Upper lobe of right lung (tissue), 1 donor: ENCODE measurements at regions not wholly inside any gene's neighbourhood (a gene's known extent, or its start where the extent isn't known, plus 50 kb on each side); places are given as distances from the start of the nearest gene placed in this dataset.

ENCODE experiments used
- ATAC-seq: fragments of 200-7000 bp; cut with Tn5 transposase; one replicate; pipeline ENCODE4 v1.9.1; 2020; ENCODE audit warnings: mild to moderate bottlenecking, moderate library complexity
- DNase-seq: peaks from one replicate; pipeline ENCODE4 v3.0.0-alpha.2; 2020
- H3K27ac ChIP-seq: fragments of 200-600 bp; one replicate; pipeline ENCODE4 v1.8.0; 2022
- H3K27me3 ChIP-seq: fragments of 200-600 bp; one replicate; pipeline ENCODE4 v1.8.0; 2022; ENCODE audit warnings: mild to moderate bottlenecking
- H3K36me3 ChIP-seq: fragments of 200-600 bp; one replicate; pipeline ENCODE4 v1.8.0; 2022
- H3K4me1 ChIP-seq: fragments of 200-600 bp; one replicate; pipeline ENCODE4 v1.8.0; 2022
- H3K4me3 ChIP-seq: fragments of 200-600 bp; one replicate; pipeline ENCODE4 v1.8.0; 2022; ENCODE audit warnings: mild to moderate bottlenecking
- H3K9me3 ChIP-seq: fragments of 200-600 bp; one replicate; pipeline ENCODE4 v1.8.0; 2022
- intact Hi-C: fragments of 100-400 bp; cut with DNase I; formaldehyde crosslinking; loops from one replicate; pipeline ENCODE4 v1.11.0; 2022
- TF ChIP-seq, protein P1 (sequence below): fragments of 200-600 bp; IDR thresholded peaks from one replicate; pipeline ENCODE4 v1.8.0; 2022; ENCODE audit warnings: antibody characterized with exemption
- donor health status: DM: no; HTN: yes; CAD: no; lungs with severe emphysema.

- Histone ChIP-seq H3K4me3 (no peak overlapping the region), H3K27ac (no peak overlapping the region), H3K9me3 (no peaks in the 10 kb centered on the region), H3K27me3 (no peaks in the 10 kb centered on the region), H3K4me1 (no peaks in the 10 kb centered on the region), H3K36me3 (no peaks in the 10 kb centered on the region)
- ATAC-seq (no peak), DNase-seq (no peak)
- intact Hi-C loops, result no loop called here
- TF ChIP-seq, protein P1, sequence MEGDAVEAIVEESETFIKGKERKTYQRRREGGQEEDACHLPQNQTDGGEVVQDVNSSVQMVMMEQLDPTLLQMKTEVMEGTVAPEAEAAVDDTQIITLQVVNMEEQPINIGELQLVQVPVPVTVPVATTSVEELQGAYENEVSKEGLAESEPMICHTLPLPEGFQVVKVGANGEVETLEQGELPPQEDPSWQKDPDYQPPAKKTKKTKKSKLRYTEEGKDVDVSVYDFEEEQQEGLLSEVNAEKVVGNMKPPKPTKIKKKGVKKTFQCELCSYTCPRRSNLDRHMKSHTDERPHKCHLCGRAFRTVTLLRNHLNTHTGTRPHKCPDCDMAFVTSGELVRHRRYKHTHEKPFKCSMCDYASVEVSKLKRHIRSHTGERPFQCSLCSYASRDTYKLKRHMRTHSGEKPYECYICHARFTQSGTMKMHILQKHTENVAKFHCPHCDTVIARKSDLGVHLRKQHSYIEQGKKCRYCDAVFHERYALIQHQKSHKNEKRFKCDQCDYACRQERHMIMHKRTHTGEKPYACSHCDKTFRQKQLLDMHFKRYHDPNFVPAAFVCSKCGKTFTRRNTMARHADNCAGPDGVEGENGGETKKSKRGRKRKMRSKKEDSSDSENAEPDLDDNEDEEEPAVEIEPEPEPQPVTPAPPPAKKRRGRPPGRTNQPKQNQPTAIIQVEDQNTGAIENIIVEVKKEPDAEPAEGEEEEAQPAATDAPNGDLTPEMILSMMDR, result no peak
These were observed 62.7 kb upstream of the CREB5 start for GRCh38 chr7:28349637-28350036.

DNA sequence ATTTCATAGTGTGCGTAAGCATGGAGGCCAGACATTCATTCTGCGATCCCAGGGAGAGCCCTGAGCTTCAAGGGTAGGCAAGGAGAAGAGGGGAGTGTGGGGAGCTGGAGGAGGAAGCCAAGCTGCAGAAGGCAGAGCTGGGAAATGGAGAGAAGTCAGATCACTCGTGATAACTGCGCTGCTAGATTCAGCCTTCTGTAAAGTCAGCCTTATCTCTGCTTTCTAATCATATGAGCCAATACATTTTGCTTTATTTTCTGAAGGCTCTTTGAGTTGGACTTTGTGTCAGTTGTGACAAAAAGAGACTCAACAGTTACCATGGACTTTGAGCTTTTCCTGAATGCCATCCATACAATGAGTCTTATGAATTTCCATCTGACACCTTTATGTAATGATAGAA, 61.7 kb upstream of the CREB5 start:
- Histone ChIP-seq H3K27ac (no peak overlapping the region), H3K27me3 (no peaks in the 10 kb centered on the region), H3K9me3 (no peaks in the 10 kb centered on the region), H3K36me3 (no peaks in the 10 kb centered on the region), H3K4me3 (no peak overlapping the region), H3K4me1 (no peaks in the 10 kb centered on the region)
- intact Hi-C loops, result no loop called here
- no peak for ATAC-seq
- TF ChIP-seq, protein P1, result no peak
- no peak for DNase-seq

DNA sequence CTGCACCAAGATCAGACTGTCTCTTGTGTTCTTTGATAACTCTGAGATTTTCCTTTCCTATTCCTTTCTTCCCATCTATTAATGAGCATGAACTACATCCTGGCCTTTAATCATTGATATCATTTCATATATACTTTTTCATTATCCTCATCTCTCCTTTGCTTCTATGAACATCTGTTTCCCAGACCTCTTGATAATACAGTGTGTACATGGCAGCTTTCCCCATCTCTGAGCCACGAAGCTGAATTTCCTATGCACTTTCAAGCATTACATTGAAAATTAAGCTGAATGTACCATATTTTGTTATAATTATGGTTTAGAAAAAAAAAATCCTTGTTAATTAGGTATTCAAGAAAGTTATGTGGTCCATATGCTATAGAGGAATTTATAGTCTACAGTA, 60.9 kb upstream of the CREB5 start:
- H3K4me3 ChIP-seq, result no peak overlapping the region
- no peaks in the 10 kb centered on the region for H3K27me3 ChIP-seq
- H3K36me3 ChIP-seq, result no peaks in the 10 kb centered on the region
- TF ChIP-seq, protein P1, result no peak
- no peak overlapping the region for H3K27ac ChIP-seq
- ATAC-seq, result no peak
- no peaks in the 10 kb centered on the region for H3K9me3 ChIP-seq
- intact Hi-C loops, result no loop called here
- DNase-seq, result no peak
- H3K4me1 ChIP-seq, result no peaks in the 10 kb centered on the region

- no peak overlapping the region for H3K27ac ChIP-seq
- TF ChIP-seq, protein P1, result no peak
- no peak overlapping the region for H3K4me3 ChIP-seq
- H3K4me1 ChIP-seq, result no peaks in the 10 kb centered on the region
- DNase-seq (no peak), ATAC-seq (no peak)
- no peaks in the 10 kb centered on the region for H3K9me3 ChIP-seq
- no peaks in the 10 kb centered on the region for H3K36me3 ChIP-seq
- intact Hi-C loops, result no loop called here
- no peaks in the 10 kb centered on the region for H3K27me3 ChIP-seq
These were observed 57.5 kb upstream of the CREB5 start for GRCh38 chr7:28354601-28355402.

DNA sequence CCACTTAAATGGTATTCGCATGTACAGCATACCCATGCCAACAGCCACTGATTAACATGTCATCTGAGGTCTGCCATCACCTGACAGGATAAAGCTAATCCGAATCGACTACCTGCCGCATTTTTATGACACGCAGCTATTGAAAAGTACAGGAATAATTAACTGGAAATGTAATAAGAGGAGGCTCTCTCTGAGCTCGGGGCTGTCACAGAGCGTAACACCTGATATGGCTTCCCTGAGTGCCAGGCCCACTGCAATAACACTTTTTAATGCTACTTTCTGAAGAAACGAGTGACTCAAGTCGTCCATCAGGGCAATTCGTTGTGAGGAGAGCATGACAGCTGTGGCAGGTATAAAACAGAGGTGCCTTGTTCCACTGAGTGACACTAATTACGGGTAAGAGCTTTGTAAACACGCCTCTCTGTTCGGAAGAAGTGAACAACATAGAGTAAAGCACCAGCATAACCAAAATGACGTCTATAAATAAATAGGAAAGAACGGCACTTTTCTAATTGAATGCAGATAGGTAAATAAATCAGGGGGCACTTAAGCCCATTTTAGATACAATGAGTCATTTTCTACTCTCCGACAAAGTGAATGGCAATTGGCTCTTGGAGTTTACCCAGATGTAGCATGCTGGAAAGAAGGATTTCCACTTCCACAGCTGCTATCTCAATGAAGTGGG, 56.5 kb upstream of the CREB5 start:
- Histone ChIP-seq H3K36me3 (no peaks in the 10 kb centered on the region), H3K27ac (no peak overlapping the region), H3K4me3 (no peak overlapping the region), H3K4me1 (no peaks in the 10 kb centered on the region), H3K9me3 (no peaks in the 10 kb centered on the region), H3K27me3 (no peaks in the 10 kb centered on the region)
- intact Hi-C loops, result no loop called here
- TF ChIP-seq, protein P1, result no peak
- DNase-seq (no peak), ATAC-seq (no peak)
